ENCODE measurements at regions not wholly inside any gene's neighbourhood (a gene's known extent, or its start where the extent isn't known, plus 50 kb on each side); places are given as distances from the start of the nearest gene placed in this dataset.
"Not testable (repeated sequence)": the region's sequence is repeated elsewhere in the genome, so short reads cannot be mapped to it uniquely, and the experiment has no call there.

GRCh38 chr4:155062948-155063347, 145.5 kb upstream of the NPY2R start:
- DNase-seq, result peak; percentile 30
- H3K27me3 ChIP-seq, result no peaks in the 10 kb centered on the region
- H3K4me1 ChIP-seq, result peaks cover 4% of the 10 kb centered on the region; the same call in 1 of the 2 replicates
- TF ChIP-seq CTCF (IDR thresholded peaks at IDR 0.05; ENCODE audit: low read depth, low read length), result no peak
- no peak overlapping the region for H3K4me3 ChIP-seq (ENCODE audit: low read depth, low read length)
- no peaks in the 10 kb centered on the region for H3K9me3 ChIP-seq
- H3K36me3 ChIP-seq, result no peaks in the 10 kb centered on the region

- not testable (repeated sequence) for H3K4me1 ChIP-seq; H3K36me3 ChIP-seq; H3K27me3 ChIP-seq; H3K9me3 ChIP-seq; H3K4me3 ChIP-seq (ENCODE audit: low read depth, low read length); DNase-seq
Measured at GRCh38 chr4:155064934-155065333, 143.5 kb upstream of the NPY2R start.

GRCh38 chr4:155066871-155067270, 141.6 kb upstream of the NPY2R start:
- Histone ChIP-seq H3K9me3 (no peaks in the 10 kb centered on the region), H3K4me3 (ENCODE audit: low read depth, low read length) (no peak overlapping the region), H3K4me1 (peaks cover 12% of the 10 kb centered on the region; the same call in 1 of the 2 replicates), H3K36me3 (no peaks in the 10 kb centered on the region), H3K27me3 (no peaks in the 10 kb centered on the region)
- TF ChIP-seq CTCF (IDR thresholded peaks at IDR 0.05; ENCODE audit: low read depth, low read length), result no peak
- no peak for DNase-seq

DNA sequence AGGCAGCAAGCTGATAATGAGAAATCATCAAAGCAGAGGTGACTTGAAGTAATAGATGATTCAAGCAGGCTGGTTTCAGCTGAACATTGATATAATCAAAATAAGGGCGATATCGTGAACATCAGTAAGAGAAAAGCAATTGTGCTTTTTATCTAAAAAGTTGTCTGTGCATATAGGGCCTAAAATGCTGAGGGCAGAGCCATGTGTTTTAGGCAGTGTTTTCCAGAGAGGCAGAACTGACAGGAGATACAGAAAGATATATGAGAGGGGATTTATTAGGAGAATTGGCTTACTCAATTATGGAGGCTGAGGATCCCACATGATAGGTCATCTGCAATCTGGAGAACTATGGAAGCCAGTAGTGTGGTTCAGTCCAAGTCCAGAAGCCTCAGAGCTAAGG, 136.5 kb upstream of the NPY2R start:
- Histone ChIP-seq H3K9me3 (no peaks in the 10 kb centered on the region; the same call in 1 of the 2 replicates), H3K36me3 (no peaks in the 10 kb centered on the region), H3K4me3 (ENCODE audit: low read depth, low read length) (no peak overlapping the region), H3K4me1 (peaks cover 14% of the 10 kb centered on the region), H3K27me3 (no peaks in the 10 kb centered on the region)
- TF ChIP-seq CTCF (IDR thresholded peaks at IDR 0.05; ENCODE audit: low read depth, low read length), result no peak
- DNase-seq, result peak; percentile 16

- peaks cover 14% of the 10 kb centered on the region for H3K4me1 ChIP-seq
- DNase-seq, result no peak
- H3K27me3 ChIP-seq, result no peaks in the 10 kb centered on the region
- H3K9me3 ChIP-seq, result no peaks in the 10 kb centered on the region; the same call in 1 of the 2 replicates
- no peaks in the 10 kb centered on the region for H3K36me3 ChIP-seq
- H3K4me3 ChIP-seq (ENCODE audit: low read depth, low read length), result no peak overlapping the region
- TF ChIP-seq CTCF (IDR thresholded peaks at IDR 0.05; ENCODE audit: low read depth, low read length), result no peak
Measured at GRCh38 chr4:155072417-155072816, 136.0 kb upstream of the NPY2R start.

- no peak for TF ChIP-seq CTCF (IDR thresholded peaks at IDR 0.05; ENCODE audit: low read depth, low read length)
- Histone ChIP-seq H3K9me3 (no peaks in the 10 kb centered on the region; the same call in 1 of the 2 replicates), H3K27me3 (no peaks in the 10 kb centered on the region), H3K4me1 (peaks cover 14% of the 10 kb centered on the region), H3K4me3 (ENCODE audit: low read depth, low read length) (no peak overlapping the region), H3K36me3 (no peaks in the 10 kb centered on the region)
- no peak for DNase-seq
Measured at GRCh38 chr4:155073852-155074251, 134.6 kb upstream of the NPY2R start.

All from BE2C (cell line).